NOMO-1 treated with DMSO at 0.1 percent for 48 hours (cell line): ENCODE measurements at regions not wholly inside any gene's neighbourhood (a gene's known extent, or its start where the extent isn't known, plus 50 kb on each side); places are given as distances from the start of the nearest gene placed in this dataset.
A peak's percentile ranks its signal among the peaks of the same experiment; 100 is the strongest.
"Not testable (repeated sequence)": the region's sequence is repeated elsewhere in the genome, so short reads cannot be mapped to it uniquely, and the experiment has no call there.

ENCODE experiments used
- DNase-seq: peaks from one replicate; lab custom pipeline; 2025; ENCODE audit not compliant: unreplicated experiment; lab: John Stamatoyannopoulos, UW

DNA sequence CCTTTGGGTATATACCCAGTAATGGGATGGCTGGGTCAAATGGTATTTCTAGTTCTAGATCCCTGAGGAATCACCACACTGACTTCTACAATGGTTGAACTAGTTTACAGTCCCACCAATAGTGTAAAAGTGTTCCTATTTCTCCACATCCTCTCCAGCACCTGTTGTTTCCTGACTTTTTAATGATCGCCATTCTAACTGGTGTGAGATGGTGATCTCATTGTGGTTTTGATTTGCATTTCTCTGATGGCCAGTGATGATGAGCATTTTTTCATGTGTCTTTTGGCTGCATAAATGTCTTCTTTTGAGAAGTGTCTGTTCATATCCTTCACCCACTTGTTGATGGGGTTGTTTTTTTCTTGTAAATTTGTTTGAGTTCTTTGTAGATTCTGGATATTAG, 583.8 kb downstream of the TBC1D22A start:
- DNase-seq = not testable (repeated sequence)

DNA sequence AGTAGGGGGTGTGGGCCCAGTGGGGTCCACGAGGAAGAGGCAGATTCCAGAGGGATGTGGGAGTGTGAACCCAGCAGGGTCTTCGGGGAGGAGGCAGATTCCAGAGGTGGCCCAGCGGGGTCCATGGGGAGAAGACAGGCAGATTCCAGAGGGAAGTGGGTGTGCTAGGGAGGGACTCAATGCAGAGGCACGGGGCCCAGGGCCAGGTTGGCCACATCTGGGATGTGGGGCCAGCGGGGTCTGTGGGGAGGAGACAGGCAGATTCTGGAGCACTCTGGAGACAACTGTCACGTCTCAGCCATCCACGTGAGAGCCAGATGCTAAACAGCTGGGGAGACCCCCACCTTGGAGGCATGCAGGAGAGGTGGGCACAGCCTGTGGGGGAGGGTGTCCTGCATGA, 582.6 kb downstream of the TBC1D22A start:
- no peak for DNase-seq

GRCh38 chr22:47344414-47344813, 582.0 kb downstream of the TBC1D22A start:
- no peak for DNase-seq

DNA sequence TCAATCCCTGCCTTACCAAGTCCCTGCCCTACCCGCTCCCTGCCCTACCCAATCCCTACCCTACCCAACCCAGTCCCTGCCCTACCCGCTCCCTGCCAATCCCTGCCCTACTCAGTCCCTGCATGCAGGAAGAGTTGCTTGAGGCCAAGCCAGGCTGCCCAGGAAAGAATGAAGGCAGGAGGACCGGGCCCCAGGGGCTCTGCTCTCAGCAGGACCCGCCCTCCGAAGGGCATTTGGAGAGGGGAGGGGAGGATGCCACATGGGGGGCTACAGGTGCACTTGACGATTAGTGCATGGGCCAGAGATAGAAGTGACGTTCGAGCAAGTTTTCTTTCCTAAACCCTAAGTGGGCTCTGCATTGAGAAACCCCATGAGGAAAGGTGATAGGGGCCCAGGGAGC, 581.2 kb downstream of the TBC1D22A start:
- no peak for DNase-seq

- no peak for DNase-seq
Measured at GRCh38 chr22:47342446-47342845, 580.0 kb downstream of the TBC1D22A start.

DNA sequence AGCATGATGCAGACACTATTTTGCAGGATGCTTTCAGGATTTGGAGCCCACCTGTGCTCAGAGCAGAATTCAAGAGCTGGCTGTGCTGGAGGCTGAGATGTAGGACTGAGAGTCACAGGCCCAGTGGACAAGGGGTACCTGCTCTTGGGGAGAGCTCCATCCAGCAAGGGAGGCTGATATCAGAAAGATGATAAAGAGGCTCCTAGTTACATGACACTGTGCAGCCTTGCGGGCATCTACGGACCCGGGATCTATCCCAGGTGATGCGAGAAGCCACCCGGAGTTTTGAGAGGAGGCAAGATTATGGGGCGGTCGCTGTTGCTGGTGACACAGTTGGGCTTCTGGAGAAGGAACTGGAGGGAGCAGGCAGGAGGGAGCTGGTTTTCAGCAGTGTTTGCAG, 579.0 kb downstream of the TBC1D22A start:
- no peak for DNase-seq

DNA sequence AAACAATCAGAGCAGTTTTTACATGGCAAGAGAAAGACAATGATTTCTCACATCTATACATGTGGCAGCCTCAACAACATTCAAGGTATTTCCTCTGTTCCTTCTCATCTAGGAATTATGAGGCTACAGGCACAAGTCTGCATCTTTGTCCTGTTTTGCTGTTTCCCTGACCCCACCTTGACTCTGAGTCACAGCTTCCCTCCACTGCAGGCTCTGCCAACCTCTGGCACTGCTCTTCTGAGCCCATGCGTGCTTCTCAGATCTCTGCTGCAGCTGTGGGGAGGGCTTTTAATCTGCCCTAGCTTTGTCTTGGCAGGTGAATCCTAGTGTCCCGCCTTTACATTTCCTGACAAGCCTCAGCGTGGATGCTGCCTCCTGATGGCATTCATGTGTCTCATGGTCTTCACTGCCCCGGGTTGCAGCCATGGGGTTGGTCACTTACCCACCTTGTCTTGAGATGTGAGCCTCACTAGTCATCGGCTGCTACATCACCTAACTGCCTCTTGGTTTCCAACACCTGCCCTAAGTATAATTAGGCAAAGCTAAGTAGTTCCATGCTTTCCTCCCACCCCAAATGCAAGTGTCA, 578.5 kb downstream of the TBC1D22A start:
- DNase-seq = no peak

DNA sequence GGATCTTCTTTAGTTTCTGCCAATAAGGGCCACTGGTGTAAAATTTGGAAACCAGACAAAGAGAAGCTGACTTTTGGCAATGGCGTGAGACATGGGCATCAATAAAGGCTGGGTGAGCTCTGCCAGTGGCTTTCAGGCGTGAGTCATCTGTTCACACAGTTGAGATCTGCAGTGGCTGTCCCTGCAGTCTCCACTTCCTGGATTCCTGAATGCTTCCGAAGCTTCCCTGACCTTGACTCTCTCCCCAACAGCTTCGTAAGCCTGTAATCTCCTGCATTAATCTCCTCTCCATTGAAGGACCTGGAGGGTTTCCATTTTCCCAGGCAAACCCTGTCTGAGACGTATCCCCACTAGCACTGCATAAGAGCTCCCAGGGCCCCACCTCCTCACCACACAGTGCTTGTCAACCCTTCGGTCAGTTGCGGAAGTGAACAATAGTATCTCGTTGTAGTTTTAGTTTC, 574.7 kb downstream of the TBC1D22A start:
- peak; percentile 93 for DNase-seq

- no peak for DNase-seq
Measured at GRCh38 chr22:47335958-47336357, 573.5 kb downstream of the TBC1D22A start.

DNA sequence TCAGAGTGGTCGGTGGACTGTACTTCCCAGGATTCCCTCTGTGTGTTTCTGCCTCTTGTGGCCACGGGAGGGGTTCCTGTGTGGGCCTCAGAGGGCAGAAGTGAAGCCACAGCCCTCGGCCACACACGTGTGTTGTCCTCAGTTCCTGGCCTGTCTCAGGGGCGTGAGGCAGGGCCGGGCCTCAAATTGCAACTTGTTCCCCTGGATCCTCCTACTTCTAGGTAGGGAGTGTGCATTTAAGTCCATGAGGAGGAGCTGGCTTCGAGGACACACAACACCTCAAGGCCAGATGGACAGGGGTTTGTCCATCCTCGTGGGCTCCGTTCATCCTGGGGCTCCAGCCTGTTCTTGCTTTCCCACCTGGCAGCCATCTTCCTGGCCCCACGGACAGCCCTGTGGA, 573.0 kb downstream of the TBC1D22A start:
- no peak for DNase-seq

DNA sequence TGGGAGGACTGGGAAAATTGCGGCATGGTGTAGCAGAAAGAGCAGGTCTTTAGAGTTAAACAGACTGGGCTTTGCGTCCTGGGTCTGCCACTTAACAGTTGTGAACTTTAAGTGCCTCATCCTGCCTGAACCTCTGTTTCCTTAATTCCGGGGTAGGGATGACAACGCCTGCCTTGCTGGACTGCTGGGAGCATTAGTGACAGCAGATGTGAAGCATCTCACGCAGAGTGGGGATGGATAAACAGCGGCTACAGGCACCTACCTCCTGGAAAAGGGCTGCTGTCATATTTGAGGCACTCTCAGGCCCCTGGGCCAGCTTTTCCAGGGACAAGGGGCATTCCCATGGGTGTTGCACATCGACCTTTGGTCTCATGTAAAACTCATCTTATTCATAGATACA, 572.2 kb downstream of the TBC1D22A start:
- no peak for DNase-seq

DNA sequence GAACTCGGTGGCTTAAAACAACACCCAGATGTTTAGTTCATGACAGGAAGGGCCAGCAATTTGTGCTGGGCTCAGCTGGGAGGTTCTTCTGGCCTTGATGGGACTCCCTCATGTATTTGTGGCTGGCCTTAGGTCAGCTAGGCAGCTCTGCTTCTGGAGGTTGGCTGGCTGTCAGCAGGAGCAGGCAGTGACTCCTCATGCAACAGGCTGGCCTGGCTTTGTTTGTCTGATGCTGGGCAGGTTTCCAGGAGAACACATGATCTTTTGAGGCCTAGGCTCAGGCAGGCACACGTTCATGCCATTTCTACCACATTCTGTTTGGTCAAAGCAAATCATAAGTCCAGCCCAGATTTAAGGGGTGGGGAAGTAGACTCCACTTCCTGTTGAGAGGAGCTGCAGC, 571.2 kb downstream of the TBC1D22A start:
- DNase-seq = peak; percentile 13

DNA sequence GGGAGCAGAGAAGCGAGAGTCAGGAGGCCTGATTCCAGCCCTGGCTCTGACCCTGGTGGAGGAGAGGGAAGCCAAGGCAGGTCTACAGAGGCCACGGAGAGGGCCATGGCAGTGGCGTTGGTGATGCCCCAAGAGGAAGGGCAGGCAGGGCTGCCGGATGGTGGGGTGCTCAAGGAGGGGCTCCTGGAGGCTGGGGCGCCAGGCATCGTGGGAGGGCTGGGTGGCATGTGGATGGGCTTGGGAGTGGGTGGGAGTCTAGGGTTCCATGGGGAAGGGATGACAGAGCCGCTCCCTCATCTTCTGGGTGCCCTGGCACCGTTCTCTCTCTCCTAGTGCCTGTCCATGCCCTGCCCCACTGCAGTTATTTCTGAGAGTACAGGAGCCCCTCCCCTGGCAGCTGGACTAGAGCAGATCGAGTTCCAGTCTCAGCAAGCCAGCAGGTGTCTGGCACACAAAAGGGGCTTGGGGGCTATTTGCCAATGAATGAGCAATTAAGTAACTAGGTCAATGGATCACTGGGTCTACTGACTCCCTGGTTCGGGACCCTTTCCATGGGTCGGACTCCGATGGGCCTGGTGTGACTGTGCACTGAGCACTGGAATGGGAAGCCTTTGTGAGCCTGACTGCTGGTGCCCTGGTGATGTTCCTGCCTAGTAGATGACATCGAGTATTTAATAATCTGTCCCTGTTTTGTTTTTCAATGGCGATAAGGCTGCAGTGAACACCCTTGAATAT, 570.0 kb downstream of the TBC1D22A start:
- DNase-seq = no peak

DNA sequence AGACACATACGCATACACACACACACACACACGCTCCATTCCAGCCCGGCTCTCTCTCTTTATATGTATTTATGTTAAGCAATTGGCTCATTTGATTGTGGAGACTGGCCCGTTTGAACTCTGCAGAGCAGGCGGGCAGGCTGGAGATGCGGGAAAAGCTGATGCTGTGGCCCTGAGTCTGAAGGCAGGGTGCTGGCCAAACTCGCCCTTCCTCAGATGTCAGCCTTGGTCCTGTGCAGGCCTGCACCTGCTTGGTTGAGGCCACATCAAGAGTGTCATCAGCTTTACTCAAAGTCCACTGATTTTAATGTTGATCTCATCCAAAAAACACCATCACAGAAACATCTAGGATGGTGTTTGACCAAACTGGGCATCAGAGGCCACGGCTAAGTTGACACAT, 569.3 kb downstream of the TBC1D22A start:
- DNase-seq = no peak

DNA sequence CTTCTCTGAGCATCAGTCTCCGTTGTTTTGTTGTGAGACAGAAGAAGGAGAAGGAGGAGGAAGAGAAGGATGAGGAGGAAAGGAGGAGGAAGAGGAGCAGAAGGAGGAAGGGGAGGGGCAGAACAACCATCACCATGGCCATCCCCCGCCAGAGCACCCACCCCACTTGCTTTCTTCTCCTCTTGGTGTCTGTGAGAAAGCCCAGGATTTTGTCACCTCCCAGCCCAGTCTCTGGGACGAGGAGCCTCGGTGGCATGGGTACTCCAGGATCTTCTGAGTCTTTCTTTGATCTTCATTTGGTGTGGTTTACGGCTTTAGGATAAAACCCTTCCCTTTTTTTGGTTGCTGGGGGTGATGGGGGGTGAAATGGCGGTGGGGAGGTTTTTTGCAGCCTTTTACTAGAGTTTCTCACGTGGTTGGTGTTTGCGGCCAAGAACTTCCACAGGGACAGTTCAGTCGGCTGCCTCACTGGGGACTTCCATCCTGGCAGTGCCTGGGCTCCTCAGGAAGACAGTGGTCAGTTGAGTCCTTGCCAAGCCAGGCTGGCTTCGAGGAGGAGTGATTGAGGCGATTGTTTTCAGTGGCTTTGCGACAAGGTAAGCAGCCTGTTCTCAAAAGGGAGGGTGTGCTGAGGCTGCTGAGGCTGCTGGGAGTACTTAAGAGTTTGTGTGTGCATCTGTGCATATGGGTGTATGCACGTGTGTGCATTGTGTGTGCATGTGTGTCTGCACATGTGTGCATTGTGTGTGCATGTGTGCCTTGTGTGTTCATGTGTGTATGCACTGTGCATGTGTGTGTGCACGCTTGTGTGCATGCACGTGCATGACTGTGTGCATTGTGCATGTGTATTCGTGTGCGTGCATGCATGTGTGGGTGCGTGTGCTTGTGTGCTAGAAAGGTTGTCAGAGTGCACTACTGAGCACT, 567.5 kb downstream of the TBC1D22A start:
- no peak for DNase-seq

- DNase-seq = peak; percentile 70
Measured at GRCh38 chr22:47328550-47329243, 566.2 kb downstream of the TBC1D22A start.

DNA sequence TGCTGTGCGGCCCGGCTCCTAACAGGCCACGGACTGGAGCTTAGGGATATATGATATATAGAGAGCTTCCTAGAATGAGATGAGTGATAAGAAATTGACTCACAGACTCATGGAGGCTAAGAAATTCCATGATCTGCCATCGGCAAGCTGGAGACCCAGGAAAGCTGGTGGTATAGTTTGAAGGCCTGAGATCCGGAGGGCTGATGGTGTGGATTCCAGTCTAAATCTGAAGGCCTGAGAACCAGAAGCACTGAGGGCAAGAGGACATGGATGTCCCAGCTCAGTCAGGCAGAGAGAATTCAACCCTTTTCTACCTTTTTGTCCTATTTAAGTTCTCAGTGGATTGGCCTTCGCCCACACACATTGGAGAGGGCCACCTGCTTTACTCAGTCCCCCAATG, 564.8 kb downstream of the TBC1D22A start:
- no peak for DNase-seq

DNA sequence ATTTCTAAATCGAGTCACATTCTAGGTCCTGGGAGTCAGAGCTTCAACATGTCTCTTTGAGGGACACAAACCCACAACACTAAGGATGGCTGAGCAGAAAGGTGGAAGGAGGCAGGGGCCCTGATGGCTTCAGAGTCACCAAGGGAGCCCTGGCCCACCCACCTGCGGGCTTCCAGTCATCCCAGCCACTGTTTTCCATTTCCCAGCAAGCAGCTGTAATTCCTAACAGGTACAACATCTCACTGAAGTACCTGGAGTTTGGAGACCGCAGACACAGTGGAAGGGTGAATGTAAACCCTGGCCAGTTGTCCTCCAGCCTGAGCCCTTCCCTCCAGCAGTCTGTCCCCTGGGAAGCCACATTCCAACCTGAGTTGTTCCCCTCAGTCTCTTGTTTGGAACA, 562.8 kb downstream of the TBC1D22A start:
- DNase-seq = no peak

DNA sequence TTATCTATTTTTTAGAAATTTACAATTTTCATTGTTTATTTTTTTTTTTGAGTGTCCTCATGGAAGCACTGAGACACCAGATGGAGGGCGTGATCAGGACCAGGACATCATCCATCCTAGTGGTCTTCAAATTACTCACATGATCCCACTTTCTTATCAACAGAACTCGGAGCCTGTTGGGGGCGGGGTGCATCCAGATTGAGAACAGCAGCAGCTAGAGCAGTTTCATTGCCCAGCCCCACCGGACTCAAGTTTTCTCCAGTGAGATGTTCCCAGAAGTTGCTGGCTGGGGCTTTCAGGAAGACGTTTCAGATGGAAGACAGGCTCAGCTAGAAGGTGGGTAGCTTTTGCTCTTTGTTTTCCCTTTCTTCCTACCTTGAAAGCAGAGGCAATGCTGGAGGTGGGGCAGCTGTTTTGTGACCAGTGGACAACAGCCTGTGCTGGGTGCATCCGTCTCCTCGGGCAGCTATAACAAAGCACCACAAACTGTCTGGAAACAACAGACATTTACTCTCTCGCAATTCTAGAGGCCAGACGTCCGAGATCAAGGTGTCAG, 562.1 kb downstream of the TBC1D22A start:
- DNase-seq = no peak

DNA sequence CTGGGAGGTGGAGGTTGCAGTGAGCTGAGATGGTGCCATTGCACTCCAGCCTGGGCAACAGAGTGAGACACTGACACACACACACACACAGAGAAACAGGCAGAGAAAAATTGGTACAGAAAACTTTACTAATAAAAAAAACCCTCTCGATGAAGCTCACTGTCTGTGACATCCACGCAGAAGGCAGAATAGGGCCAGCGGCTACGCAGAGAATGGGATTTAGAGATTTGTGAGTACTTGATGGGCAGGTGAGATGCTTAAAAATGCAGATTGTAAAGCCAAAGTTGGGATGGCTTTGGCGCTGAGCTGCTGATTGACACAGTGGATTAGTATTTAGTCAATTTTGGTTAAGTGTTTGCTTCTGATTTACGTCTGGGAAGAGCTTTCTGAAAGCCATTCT, 561.1 kb downstream of the TBC1D22A start:
- no peak for DNase-seq

DNA sequence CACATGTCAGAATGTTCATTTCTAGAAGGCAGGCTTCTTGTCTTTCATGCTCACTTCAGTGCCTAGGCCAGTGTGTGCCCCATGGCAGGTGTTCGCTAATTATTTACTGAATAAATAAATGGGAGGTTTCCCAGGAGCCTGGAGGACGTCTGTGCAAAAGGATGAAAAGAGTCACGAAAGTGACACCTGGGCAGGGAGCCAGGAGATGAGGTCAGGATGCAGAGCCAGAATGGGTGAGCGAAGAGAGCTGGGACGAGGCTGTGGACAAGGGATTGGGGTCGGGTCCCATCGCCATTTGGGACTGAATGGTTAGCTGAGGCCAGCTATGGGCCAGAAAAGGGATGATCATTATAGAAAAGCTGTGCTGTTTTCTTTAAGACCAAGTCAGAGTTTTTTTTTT, 560.4 kb downstream of the TBC1D22A start:
- no peak for DNase-seq
